Hypothalamus (tissue), 51 donors: ENCODE measurements at regions not wholly inside any gene's neighbourhood (a gene's known extent, or its start where the extent isn't known, plus 50 kb on each side); places are given as distances from the start of the nearest gene placed in this dataset.
A peak's percentile ranks its signal among the peaks of the same experiment; 100 is the strongest.

Experiments
- DNase-seq, 51 donors: peaks; one replicate each; lab custom pipeline; 2025; lab: John Stamatoyannopoulos, UW

DNA sequence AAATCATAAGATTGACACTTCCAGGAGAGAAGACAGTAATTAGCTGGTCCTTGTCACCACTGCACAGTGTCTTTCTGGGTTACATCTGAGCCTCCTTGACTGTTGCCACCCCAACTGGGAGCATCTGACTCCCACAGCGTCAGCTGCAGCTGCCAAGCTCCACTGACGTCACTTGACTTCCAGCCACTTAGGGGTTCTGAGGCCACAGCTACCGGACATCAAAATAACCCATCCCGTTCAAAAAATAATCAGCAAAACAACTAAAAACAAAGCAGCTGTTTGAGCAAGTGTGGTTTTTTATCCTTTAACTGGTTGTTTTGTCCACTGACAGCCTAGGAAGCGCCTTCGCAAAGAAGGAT, 206.5 kb upstream of the AGAP1 start:
- peak in 23 of 51 donors; percentile 9 to 61 (median 32) for DNase-seq

DNA sequence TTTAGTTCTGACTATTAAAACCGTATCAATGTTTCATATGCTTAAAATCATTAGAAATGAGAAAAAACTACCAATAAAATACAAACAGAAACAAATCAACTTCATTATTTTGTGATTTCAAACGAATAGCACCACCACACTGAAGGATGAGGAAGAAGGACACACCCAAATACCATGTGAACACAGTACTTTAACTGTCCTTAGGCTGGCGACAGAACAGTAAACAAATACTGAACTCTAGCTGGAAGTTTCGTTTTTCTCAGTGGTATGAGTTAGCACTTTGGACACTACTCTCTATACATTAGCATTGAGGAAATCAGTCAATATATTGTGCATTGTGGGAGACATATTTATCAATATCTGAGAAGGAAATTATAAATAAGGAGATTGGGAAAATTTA, 202.4 kb upstream of the AGAP1 start:
- DNase-seq = no peak

DNA sequence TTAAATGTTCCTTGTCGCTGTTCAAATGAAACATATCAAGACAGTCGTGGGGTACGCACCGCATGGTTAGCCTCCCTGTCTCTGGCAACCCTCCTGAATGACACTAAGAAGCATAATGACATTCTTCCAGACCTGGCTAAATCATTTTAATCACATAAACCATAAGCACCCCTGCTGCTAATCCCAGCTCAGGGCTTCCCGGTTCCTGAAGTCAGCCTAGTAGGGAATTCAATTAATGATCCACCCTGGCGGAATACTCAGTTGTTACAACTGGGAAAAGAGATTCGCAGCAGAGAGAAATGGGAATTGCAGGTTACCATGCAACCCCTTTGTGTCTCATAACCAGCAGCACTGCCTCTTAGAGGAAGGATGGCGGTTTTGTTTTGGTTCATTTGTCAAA, 200.8 kb upstream of the AGAP1 start:
- DNase-seq = no peak

DNA sequence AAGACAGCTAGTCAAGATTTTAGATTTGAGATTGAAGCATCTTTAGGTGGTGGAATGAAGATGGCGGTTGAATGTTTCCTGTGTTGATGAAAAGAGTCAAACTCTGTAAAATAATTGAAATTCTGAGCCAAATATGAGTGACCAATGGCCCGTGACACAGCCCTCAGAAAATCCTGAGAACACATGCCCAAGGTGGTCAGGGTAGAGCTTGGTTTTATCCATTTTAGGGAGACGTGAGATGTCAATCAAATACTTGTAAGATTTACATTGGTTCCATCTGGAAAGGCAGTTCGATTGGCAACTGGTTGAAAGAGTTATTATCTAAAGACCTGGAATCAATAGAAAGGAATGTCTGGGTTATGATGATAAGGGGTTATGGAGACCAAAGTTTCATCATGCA, 198.0 kb upstream of the AGAP1 start:
- no peak for DNase-seq

DNA sequence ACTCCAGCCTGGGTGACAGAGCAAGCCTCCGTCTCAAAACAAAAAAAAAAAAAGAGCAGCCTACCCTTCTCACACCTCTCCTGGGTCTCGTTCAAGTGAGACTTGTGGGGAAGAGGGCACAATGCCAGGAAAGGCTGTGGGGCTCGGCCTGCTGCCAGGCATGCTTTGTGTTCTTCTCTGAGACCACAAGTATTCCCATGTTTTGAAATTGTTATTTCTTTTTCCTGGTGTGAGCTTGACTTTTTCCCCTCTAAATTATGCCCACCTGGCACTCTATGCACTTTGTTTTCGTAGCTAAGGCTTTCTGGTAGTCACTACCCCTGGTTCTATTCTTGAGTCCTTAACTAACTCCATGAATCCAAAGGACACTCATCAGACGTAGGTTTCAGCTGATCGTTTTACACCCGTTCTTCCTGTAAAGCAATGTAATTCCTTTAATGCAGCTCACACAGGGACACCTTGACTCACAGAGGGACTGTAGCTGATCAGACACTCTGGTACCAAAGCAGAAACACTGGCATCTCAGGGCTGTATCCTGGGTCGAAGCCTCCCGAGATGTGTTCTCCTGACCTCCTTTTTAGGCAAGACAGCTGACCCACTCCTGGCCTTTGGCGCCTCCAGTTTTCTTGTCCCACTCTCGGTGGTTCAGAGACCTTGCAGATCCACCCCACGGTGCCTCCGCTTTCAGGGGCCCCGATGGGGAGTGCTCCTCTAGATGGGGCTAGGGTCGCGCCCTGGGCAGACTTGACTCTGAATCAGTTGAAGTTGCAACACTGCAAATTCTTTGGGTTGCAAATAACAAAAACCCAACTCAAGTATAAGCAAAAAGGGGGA, 193.3 kb upstream of the AGAP1 start:
- DNase-seq = peak in 1 of 51 donors; percentile 11

DNA sequence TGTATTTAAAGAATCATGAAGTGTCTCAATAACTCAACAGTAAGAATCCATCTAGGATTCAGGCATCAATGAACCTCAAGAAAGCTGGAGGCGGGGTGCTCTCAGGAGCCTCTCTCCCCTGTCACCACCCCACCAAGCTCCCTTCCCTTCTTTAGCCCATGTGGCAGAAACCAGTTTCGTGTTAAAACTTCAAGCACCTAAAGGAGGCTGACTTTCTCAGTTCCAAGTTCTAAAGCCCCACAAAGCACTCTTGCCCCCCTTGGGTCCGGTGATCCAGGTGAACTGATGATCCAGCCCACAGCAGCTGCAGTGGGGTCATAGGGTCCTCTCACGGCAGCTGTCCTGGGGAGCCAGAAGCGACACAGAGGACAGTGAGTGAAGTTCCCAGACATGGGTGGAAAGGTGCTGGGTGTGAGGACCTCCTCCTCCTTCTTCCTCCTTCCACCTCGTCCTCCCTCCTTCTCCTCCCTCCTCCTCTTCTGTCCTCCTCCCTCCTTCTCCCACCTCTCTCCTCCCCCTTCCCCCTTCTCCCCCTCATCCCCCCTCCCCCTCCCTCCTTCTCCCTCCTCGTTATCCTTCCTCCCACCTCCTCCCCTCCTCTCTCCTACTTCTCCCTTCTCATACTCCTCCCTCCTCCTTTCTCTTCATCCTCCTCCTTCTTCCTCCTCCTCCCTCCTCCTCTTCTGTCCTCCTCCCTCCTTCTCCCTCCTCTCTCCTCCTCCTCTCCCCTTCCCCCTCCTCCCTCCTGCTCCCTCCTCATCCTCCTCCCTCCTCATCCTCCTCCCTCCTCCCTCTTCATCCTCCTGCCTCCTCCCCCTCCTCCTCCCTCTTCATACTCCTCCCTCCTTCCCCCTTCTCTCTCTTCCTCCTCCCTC, 192.4 kb upstream of the AGAP1 start:
- DNase-seq = no peak

DNA sequence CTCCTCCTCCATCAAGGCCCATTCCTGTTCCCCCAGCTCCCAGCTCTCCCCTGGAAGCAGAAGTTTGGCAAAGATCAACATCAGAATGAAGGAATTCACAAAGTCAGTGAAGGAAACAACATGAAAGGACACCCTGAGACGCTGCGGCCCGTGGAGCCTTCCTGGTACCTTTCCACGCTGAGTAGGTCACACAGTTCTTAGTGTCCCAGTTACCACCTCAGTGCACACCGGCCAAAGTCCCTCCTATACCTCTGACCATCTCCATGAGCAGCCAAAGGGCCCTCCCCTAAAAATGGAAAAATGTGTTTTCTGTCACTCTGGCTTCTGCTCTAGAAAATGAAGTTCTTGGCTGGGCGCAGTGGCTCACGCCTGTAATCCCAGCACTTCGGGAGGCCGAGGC, 191.6 kb upstream of the AGAP1 start:
- DNase-seq = no peak

DNA sequence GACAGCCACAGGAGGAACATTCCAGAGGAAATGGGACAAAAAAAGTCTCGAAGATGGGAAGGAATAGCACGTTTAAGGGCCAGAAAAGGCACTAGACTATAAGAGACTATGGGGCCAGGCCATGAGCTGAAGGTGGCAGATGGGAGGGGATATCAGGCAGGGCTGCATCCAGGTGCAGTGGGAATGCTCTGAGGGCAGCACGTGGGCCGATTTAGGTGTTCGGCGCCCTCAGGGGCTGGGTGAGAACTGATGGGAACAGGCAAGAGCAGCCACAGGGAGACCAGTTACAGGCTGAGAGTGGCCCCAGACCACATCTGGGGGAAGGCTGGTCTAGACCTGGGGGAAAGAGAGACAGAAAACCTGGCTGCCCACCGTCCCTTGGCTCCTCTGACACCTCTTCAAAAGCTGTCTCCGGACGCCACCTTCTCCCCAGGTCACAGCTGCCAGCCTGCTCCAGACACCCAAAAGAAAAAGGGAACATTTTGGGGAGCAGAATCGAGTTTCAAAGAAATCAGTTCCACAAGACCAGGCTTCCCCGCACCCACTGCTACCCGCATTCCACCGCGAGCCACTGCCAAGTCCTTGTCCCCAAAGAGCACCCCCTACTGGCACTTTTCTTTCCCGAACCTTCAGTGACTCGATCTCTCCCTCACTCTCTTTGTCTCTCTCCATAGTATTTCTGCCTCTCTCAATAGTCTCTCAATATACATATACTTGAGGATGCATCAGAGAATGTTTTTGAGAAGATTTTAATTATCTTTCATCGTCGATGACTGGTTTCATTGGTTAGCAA, 190.1 kb upstream of the AGAP1 start:
- DNase-seq = no peak

DNA sequence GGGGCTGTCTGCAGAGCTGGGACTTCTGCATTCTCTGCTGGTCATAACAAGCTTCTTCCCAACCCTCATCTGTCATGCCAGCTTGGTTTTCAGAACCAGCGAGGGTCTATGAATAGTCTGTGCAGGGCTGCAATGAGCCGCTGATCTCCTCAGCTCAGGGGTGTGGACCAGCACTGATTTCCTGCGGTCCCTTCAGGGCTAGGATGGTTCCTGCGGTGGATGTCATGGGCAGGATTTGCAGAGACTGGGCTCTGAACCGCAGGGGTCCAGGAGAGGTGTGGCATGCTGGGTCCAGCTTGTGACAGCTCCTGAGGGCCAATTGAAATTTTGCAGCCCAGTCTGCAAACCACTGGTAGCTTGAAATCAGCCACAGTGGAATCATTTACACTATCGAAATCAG, 188.2 kb upstream of the AGAP1 start:
- no peak for DNase-seq

DNA sequence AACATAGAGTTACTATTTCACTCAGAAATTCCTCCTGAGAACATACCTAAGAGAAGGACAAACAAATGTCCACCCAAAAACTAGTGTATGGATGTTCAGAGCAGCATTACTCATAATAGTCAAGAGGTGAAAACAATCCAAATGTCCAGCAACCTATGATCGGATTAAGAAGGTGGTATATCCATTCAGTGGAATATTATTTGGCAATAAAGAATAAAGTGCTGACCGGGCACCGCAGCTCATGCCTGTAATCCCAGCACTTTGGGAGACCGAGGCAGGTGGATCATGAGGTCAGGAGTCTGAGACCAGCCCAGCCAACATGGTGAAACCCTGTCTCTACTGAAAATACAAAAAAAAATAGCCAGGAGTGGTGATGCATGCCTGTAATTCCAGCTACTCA, 182.8 kb upstream of the AGAP1 start:
- DNase-seq = no peak

DNA sequence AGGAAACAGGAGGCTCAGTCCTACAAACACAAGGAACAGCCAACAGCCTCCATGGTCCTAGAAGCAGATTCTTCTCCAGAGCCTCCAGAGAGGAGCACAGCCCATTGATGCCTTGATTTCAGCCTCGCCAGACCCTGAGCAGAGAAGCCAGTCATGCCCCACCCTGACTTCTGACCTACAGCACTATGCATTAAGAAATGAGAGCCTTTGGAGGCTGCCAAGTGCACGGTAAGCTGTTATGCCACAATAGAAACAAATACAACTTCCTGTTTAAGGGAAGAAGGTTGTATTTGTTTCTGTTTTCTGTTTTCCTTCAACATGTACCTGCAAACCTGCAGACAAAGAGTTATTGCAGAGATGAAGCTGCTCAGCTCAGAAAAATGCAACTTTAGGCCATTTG, 181.3 kb upstream of the AGAP1 start:
- no peak for DNase-seq

DNA sequence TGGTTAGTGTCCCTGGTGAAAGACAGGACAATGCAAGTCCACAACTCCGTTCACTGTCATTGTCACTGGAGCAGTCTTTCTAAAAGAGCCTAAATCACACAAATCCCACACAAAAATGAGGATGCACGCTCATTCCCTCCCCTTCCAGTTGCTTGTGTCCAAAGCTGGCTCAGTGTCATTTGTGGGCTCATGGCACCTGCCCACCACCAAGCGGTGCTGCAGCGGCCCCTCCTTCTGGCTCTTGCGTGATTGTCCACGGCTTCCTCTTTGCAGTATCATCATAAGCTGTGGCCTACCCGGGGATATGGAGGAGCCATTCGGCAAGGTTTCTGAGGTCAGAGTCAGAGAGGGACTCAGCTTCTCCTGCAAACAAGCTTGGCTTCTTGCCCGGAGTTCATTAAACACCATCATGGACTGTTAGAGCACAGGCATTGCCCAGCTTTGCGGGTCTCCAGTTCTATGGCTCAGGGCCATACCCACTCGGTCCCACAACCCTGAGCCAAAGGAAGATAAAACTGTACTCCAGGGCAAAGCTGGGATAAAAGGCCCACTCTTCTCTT, 179.4 kb upstream of the AGAP1 start:
- peak in 9 of 51 donors; percentile 4 to 19 (median 11) for DNase-seq

DNA sequence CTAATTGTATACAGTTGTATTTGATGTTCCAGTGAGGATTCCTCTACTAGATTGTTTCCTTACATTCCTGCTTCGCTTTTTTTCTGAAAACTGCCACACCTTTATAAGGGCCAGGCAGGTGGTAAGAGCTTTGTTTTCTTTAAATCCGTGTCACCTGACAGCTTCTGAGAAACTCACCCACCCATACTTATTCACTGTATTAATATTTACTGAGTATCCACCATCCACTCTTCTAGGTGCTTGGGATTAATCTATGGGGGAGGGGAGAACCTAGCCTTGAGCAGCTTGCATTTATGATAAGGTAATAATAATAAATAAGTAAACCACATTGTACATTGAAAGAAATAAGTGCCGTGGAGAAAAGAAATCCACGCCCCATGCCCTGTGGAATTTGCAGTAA, 174.7 kb upstream of the AGAP1 start:
- DNase-seq = no peak

DNA sequence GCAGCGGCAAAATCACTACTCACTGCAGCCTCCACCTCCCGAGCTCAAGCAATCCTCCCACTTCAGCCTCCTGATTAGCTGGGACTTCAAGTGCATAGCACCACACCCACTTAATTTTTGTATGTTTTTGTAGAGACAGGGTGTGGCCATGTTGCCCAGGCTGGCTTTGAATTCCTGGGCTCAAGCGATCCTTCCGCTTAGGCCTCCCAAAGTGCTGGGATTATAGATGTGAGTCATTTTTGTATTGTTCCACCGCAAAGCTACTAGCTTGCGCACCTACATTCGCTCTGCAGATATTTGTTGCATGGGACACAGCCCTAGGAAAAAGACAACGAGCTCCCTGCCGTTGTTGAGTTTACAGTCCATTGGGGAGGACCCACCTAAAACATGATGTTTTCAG, 173.5 kb upstream of the AGAP1 start:
- no peak for DNase-seq

DNA sequence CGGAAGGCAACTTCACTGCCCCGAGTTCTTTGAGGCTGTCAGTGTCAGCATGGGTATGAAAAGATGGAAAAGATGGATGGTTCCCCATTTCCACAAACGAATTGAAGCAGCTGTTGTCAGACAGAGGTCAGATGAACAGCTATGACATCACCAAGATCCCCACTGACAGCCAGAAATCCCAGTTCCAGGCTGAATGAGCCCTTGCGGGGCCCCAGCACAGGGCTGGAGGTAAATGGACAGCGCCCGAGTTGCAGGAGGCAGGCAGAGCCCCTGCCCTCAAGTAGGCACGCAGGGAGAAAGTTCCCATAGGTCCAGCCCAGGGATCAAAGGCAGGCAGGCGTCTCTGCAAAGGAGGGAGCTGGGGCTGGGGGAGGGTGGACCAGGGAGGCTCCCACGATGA, 169.5 kb upstream of the AGAP1 start:
- DNase-seq = no peak

DNA sequence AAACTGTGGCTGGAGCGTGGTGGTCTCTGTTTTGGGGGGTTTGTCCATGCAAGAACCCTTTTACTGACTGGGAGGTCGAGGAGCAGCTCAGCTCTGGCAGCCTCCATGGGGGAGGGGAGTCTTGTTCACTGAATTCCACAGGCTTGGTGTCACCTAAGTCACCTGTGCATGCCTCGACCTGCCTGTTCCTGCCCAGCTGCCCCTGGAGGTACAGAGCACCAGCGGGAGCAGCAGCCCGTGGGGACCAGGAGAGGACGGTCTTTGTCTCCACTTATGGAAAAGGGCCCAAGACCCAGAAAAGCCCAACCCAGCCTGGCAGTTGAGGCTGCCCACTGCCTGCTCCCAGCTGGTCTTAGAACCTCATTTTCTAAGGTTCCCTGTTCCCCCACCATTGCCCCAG, 168.7 kb upstream of the AGAP1 start:
- no peak for DNase-seq

DNA sequence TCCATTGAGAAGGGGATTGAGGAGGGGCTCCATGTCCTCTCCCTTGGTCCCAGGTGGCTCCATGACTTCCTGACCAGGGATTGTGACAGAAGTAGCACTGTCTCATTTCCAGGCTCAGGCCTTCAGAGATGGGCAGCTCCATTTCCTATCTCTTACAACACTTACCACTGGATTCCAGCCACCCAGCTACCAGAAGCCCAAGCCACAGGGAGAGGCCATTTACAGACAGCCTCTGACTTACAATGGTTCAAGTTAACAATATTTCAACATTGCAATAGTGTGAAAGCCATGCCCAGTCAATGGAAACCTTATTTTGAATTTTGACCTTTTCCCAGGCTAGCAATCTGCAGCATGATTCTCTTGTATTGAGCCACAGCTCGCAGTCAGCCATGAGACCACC, 164.9 kb upstream of the AGAP1 start:
- DNase-seq = no peak

DNA sequence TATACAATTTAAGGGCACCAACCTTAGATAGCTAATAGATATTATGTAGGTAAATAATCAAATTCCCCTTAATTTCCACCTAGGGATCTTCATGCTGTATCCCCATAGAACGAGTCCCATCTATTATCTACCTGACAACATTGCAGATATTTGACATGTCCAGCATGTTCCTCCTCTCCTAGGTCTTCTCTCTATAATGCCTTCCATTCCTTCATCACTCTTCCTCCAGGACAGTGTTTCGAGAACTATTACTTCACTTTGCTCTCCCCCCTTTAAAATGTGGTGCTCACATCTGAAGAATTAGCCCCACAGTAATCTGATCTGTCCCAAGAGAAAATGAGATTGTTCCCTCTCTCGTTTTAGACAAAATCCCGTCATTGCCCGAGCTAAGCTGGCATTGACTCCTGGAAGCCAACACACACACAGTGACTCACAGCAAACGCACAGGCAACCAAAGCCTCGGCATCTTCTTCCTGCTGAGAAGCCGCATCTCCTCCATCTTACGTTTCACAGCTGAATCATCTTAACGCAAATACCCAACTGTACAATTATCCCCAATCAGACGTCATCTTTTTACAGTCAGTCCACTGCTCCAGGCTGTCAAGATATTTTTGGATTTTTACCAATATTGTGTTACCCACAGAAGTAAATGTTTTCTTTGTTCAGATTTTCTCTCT, 162.9 kb upstream of the AGAP1 start:
- peak in 2 of 51 donors; percentile 3 to 45 for DNase-seq

DNA sequence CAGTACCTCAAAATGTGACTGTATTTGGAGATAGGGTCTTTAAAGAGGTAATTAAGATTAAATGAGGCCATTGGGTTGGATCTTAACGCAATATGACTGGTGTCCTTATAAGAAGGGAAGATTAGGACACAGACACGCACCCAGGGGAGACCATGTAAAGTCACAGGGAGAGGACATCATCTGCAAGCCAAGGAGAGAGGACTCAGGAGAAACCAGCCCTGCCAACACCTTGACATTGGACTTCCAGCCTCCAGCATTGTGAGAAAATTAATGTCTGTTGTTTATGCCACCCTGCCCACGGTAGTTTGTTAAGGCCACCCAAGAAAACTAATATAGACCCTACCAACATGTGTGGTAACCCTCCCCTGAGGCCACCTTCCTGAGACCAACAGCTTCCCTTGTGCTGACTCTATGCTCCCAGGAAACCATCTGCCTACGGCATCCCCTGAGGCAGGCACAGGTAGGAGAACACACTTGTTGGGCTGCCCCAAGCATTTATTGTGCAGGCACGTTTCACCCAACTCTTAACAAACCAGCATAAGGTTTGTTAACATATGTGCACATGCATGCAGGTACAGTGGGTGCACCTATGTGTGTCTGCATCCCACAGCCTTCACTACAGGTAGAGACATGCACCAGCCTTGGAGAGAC, 161.5 kb upstream of the AGAP1 start:
- no peak for DNase-seq

DNA sequence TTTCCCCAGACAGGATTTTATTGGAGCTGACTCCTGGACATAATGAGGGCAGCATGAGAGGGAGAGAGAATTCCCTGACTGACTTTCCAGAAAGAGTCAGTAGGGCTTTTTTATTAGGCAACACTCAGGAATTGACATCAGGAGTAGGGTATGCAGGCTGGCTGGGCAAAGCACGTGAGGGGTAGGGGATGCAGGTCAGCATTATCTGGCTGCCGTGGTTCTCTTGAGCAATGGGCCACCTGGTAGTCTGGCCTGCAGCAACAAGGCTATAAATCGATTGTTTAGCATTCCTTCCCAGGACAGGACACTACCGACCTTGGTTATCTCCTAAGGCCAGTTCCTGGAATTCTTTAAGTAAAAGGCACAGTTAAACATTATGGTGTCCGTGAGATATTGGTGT, 160.8 kb upstream of the AGAP1 start:
- no peak for DNase-seq
